DOHH2 (cell line): ENCODE measurements at regions not wholly inside any gene's neighbourhood (a gene's known extent, or its start where the extent isn't known, plus 50 kb on each side); places are given as distances from the start of the nearest gene placed in this dataset.

Experiments used
- H3F3A ChIP-seq: fragments of 200-600 bp; sonication (generic), shearing (Covaris generic); 2 replicates; pipeline ENCODE4 v1.6.0; 2016; ENCODE audit warnings: antibody characterized with exemption, mild to moderate bottlenecking; ENCODE audit not compliant: control insufficient read depth, insufficient read depth
- H3K27ac ChIP-seq: fragments of 200-600 bp; sonication (generic); 2 replicates; pipeline ENCODE4 v1.5.1; 2014; ENCODE audit warnings: low read depth, mild to moderate bottlenecking, low read length, moderate library complexity
- H3K27me3 ChIP-seq: fragments of 200-600 bp; sonication (generic); 2 replicates; pipeline ENCODE4 v1.6.1; 2014; ENCODE audit warnings: mild to moderate bottlenecking, low read length, mixed read lengths; ENCODE audit not compliant: control insufficient read depth
- H3K36me3 ChIP-seq: fragments of 200-600 bp; sonication (generic); 2 replicates; pipeline ENCODE4 v1.6.1; 2014; ENCODE audit warnings: mild to moderate bottlenecking, low read length, moderate library complexity, mixed read lengths; ENCODE audit not compliant: control insufficient read depth
- H3K4me1 ChIP-seq: fragments of 200-600 bp; sonication (generic); 2 replicates; pipeline ENCODE4 v1.6.1; 2014; ENCODE audit warnings: mild to moderate bottlenecking, low read length, mixed read lengths; ENCODE audit not compliant: control insufficient read depth
- H3K4me2 ChIP-seq: fragments of 200-600 bp; sonication (generic); 2 replicates; pipeline ENCODE4 v1.6.0; 2014; ENCODE audit warnings: mild to moderate bottlenecking, low read length, moderate library complexity
- H3K4me3 ChIP-seq: fragments of 200-600 bp; sonication (generic); 2 replicates; pipeline ENCODE4 v1.5.1; 2014; ENCODE audit warnings: mild to moderate bottlenecking, low read length, mixed read lengths
- H3K79me2 ChIP-seq: fragments of 200-600 bp; sonication (generic); 2 replicates; pipeline ENCODE4 v1.6.1; 2014; ENCODE audit warnings: mild to moderate bottlenecking, low read length, mixed read lengths; ENCODE audit not compliant: control insufficient read depth
- H3K9me2 ChIP-seq: fragments of 200-600 bp; sonication (generic); replicated peaks from 2 replicates; pipeline ENCODE4 v1.6.1; 2014; ENCODE audit warnings: mild to moderate bottlenecking, low read length, mixed read lengths; ENCODE audit not compliant: control insufficient read depth
- H3K9me3 ChIP-seq: fragments of 200-600 bp; sonication (generic); 2 replicates; pipeline ENCODE4 v1.6.1; 2014; ENCODE audit warnings: antibody characterized with exemption, low read length, mixed read lengths; ENCODE audit not compliant: control insufficient read depth, insufficient read depth
- H4K20me1 ChIP-seq: fragments of 200-600 bp; sonication (generic); 2 replicates; pipeline ENCODE4 v1.6.0; 2014; ENCODE audit warnings: low read depth, mild to moderate bottlenecking, antibody characterized with exemption, low read length, moderate library complexity; ENCODE audit not compliant: control insufficient read depth, insufficient read depth
- EZH2phosphoT487 ChIP-seq: fragments of 200-600 bp; sonication (generic); IDR thresholded peaks from 2 replicates; pipeline ENCODE4 v1.6.1; 2017; ENCODE audit warnings: borderline replicate concordance, mild to moderate bottlenecking, antibody characterized with exemption, low read length, moderate library complexity, mixed read lengths
- TF ChIP-seq, protein P1 (sequence below): fragments of 200-600 bp; sonication (generic); IDR thresholded peaks from one replicate; pipeline ENCODE4 v1.5.1; 2014; ENCODE audit warnings: antibody characterized with exemption, mild to moderate bottlenecking, low read depth, low read length; ENCODE audit not compliant: poor library complexity, severe bottlenecking

DNA sequence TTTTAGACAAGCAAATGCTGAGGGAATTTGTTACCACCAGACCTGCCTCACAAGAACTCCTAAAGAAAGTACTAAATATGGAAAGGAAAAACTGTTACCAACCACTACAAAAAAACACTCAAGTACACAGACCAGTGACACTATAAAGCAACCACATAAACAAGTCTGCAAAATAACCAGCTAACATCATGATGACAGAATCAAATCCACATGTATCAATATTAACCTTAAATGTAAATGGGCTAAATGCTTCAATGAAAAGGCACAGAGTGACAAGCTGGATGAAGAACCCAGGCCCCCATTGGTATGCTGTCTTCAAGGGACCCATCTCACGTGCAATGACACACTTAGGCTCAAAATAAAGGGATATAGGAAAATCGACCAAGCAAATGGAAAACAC, 529.9 kb upstream of the CAMK1G start:
- Histone ChIP-seq H3K27me3 (no peaks in the 10 kb centered on the region), H3K27ac (no peak overlapping the region), H4K20me1 (no peaks in the 10 kb centered on the region), H3K4me1 (no peaks in the 10 kb centered on the region), H3K4me3 (no peak overlapping the region), H3F3A (no peaks in the 10 kb centered on the region), H3K79me2 (no peaks in the 10 kb centered on the region), H3K36me3 (no peaks in the 10 kb centered on the region), H3K9me3 (no peaks in the 10 kb centered on the region), H3K9me2 (no peaks in the 10 kb centered on the region), H3K4me2 (no peak overlapping the region)
- TF ChIP-seq, protein P1, sequence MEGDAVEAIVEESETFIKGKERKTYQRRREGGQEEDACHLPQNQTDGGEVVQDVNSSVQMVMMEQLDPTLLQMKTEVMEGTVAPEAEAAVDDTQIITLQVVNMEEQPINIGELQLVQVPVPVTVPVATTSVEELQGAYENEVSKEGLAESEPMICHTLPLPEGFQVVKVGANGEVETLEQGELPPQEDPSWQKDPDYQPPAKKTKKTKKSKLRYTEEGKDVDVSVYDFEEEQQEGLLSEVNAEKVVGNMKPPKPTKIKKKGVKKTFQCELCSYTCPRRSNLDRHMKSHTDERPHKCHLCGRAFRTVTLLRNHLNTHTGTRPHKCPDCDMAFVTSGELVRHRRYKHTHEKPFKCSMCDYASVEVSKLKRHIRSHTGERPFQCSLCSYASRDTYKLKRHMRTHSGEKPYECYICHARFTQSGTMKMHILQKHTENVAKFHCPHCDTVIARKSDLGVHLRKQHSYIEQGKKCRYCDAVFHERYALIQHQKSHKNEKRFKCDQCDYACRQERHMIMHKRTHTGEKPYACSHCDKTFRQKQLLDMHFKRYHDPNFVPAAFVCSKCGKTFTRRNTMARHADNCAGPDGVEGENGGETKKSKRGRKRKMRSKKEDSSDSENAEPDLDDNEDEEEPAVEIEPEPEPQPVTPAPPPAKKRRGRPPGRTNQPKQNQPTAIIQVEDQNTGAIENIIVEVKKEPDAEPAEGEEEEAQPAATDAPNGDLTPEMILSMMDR: no peak
- no peak for TF ChIP-seq EZH2phosphoT487

DNA sequence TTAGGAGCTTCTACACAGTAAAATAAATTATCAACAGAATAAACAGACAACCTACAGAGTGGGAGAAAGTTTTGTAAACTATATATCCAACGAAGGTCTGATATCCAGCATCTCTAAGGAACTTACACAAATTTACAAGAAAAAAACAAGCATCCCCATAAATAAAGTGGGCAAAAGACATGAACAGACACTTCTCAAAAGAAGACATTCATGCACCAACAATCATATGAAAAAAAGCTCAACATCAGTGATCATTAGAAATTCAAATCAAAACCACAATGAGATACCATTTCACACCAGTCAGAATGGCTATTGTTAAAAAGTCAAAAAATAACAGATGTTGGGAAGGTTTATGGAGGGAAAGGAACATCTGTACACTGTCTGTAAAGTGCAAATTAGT, 526.4 kb upstream of the CAMK1G start:
- Histone ChIP-seq H3K4me2 (no peak overlapping the region), H3K9me2 (no peaks in the 10 kb centered on the region), H3K79me2 (no peaks in the 10 kb centered on the region), H3K9me3 (no peaks in the 10 kb centered on the region), H4K20me1 (no peaks in the 10 kb centered on the region), H3K4me3 (no peak overlapping the region), H3K27me3 (no peaks in the 10 kb centered on the region), H3K27ac (no peak overlapping the region), H3K4me1 (no peaks in the 10 kb centered on the region), H3F3A (no peaks in the 10 kb centered on the region), H3K36me3 (no peaks in the 10 kb centered on the region)
- no peak for TF ChIP-seq EZH2phosphoT487
- TF ChIP-seq, protein P1: no peak

DNA sequence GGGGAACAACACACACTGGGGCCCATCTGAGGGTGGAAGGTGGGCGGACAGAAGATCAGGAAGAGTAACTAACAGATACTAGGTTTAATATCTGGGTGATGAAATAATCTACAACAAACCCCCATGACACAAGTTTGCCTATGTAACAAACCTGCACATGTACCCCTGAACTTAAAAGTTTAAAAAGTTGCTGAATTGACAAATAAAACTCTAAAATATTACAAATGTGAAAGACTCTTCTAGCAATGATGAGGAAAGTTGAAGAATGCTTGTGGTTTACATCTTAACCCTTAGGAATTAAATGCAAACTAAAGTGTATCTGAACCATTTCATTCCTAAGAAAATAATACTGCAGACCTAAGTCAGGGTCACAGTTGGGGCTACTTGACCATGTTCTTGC, 525.6 kb upstream of the CAMK1G start:
- H3K27me3 ChIP-seq: no peaks in the 10 kb centered on the region
- H3K9me3 ChIP-seq: no peaks in the 10 kb centered on the region
- H3K4me2 ChIP-seq: no peak overlapping the region
- H3K36me3 ChIP-seq: no peaks in the 10 kb centered on the region
- no peak overlapping the region for H3K27ac ChIP-seq
- no peaks in the 10 kb centered on the region for H3K9me2 ChIP-seq
- no peak for TF ChIP-seq EZH2phosphoT487
- TF ChIP-seq, protein P1: no peak
- H3K4me1 ChIP-seq: no peaks in the 10 kb centered on the region
- H3K79me2 ChIP-seq: no peaks in the 10 kb centered on the region
- no peaks in the 10 kb centered on the region for H3F3A ChIP-seq
- H3K4me3 ChIP-seq: no peak overlapping the region
- no peaks in the 10 kb centered on the region for H4K20me1 ChIP-seq

DNA sequence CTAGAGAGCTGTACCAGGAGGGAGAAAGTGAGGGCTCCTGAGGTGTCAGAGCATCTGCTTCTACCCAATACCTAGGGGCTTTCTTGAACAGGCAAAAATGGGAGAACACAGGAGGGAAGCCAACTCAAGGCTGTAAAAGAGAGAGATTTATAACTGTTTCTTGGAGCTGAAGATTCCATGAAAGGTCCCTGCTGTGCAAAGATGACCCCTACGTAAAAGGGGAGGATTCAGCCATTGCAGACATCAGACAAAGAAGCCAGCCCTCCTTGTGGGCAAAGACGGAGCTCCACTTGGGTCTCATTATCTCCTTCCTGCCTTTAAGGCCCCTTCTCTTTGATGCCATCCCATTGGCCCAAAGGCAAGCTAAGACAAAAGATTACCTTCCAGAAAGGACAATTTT, 524.1 kb upstream of the CAMK1G start:
- H3K4me3 ChIP-seq: no peak overlapping the region
- H3K4me2 ChIP-seq: no peak overlapping the region
- H3K4me1 ChIP-seq: no peaks in the 10 kb centered on the region
- H3F3A ChIP-seq: no peaks in the 10 kb centered on the region
- H3K36me3 ChIP-seq: no peaks in the 10 kb centered on the region
- no peak overlapping the region for H3K27ac ChIP-seq
- H3K9me3 ChIP-seq: no peaks in the 10 kb centered on the region
- H3K9me2 ChIP-seq: no peaks in the 10 kb centered on the region
- TF ChIP-seq, protein P1: no peak
- TF ChIP-seq EZH2phosphoT487: no peak
- no peaks in the 10 kb centered on the region for H3K27me3 ChIP-seq
- no peaks in the 10 kb centered on the region for H4K20me1 ChIP-seq
- H3K79me2 ChIP-seq: no peaks in the 10 kb centered on the region
